ENCODE measurements at regions not wholly inside any gene's neighbourhood (a gene's known extent, or its start where the extent isn't known, plus 50 kb on each side); places are given as distances from the start of the nearest gene placed in this dataset.
"Not testable (repeated sequence)": the region's sequence is repeated elsewhere in the genome, so short reads cannot be mapped to it uniquely, and the experiment has no call there.

DNA sequence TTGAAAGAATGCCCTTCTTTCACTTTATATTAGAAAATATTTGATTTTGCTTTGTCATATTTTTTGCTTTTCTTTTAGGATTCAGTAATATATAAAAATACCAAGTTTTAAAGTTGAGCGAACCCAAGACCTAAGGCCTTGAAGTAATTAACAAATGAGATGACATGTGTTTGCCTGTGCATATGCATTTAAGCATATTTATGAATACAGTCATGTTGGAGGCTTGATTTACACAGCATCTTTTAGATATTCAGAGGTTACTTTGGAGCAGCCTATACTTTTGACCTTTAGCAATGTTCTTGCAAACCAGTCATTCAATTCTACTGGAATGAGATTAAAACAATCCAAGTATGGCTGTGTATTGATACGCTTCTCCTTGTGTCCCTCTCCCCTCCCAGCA lies 425.1 kb downstream of the KCNJ18 start:
- TF ChIP-seq, protein P1, sequence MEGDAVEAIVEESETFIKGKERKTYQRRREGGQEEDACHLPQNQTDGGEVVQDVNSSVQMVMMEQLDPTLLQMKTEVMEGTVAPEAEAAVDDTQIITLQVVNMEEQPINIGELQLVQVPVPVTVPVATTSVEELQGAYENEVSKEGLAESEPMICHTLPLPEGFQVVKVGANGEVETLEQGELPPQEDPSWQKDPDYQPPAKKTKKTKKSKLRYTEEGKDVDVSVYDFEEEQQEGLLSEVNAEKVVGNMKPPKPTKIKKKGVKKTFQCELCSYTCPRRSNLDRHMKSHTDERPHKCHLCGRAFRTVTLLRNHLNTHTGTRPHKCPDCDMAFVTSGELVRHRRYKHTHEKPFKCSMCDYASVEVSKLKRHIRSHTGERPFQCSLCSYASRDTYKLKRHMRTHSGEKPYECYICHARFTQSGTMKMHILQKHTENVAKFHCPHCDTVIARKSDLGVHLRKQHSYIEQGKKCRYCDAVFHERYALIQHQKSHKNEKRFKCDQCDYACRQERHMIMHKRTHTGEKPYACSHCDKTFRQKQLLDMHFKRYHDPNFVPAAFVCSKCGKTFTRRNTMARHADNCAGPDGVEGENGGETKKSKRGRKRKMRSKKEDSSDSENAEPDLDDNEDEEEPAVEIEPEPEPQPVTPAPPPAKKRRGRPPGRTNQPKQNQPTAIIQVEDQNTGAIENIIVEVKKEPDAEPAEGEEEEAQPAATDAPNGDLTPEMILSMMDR (IDR thresholded peaks at IDR 0.05; ENCODE audit: borderline replicate concordance, extremely low read depth, low read length, poor library complexity, severe bottlenecking) = not testable (repeated sequence)
- not testable (repeated sequence) for TF ChIP-seq EZH2 (IDR thresholded peaks at IDR 0.05; ENCODE audit: borderline replicate concordance, low read depth, low read length, severe bottlenecking)
